T-helper 2 cell (primary cell): ENCODE measurements at regions not wholly inside any gene's neighbourhood (a gene's known extent, or its start where the extent isn't known, plus 50 kb on each side); places are given as distances from the start of the nearest gene placed in this dataset.
"Not testable (repeated sequence)": the region's sequence is repeated elsewhere in the genome, so short reads cannot be mapped to it uniquely, and the experiment has no call there.

Experiments
- DNase-seq, 5 experiments: peaks; one replicate each; pipeline versions ENCODE4 v3.0.0 to v3.0.0-alpha.2; 2012 to 2022

- no peak for DNase-seq
Observed at GRCh38 chr19:23597661-23598060, 89.4 kb downstream of the ZNF675 start.

GRCh38 chr19:23596872-23597271, 90.1 kb downstream of the ZNF675 start:
- DNase-seq, result no peak

- DNase-seq, result not testable (repeated sequence)
Observed at GRCh38 chr19:23594311-23594710, 92.7 kb downstream of the ZNF675 start.

GRCh38 chr19:23587546-23587945, 99.5 kb downstream of the ZNF675 start:
- DNase-seq, result no peak

- no peak for DNase-seq
Observed at GRCh38 chr19:23577501-23577900, 109.5 kb downstream of the ZNF675 start.

GRCh38 chr19:23571175-23571574, 115.8 kb downstream of the ZNF675 start:
- DNase-seq, result no peak

- not testable (repeated sequence) for DNase-seq
Observed at GRCh38 chr19:23568116-23568515, 118.9 kb downstream of the ZNF675 start.

- no peak for DNase-seq
Observed at GRCh38 chr19:23565256-23565655, 121.8 kb downstream of the ZNF675 start.

- DNase-seq, result no peak
Observed at GRCh38 chr19:23563326-23563725, 123.7 kb downstream of the ZNF675 start.

GRCh38 chr19:23561341-23561740, 125.7 kb downstream of the ZNF675 start:
- DNase-seq, result no peak

GRCh38 chr19:23560051-23560450, 127.0 kb downstream of the ZNF675 start:
- DNase-seq, result no peak

- no peak for DNase-seq
Observed at GRCh38 chr19:23558541-23558940, 128.5 kb downstream of the ZNF675 start.

GRCh38 chr19:23557381-23557780, 129.6 kb downstream of the ZNF675 start:
- no peak for DNase-seq

- no peak for DNase-seq
Observed at GRCh38 chr19:23554548-23554947, 132.5 kb downstream of the ZNF675 start.

- not testable (repeated sequence) for DNase-seq
Observed at GRCh38 chr19:23550102-23550501, 136.9 kb downstream of the ZNF675 start.

- DNase-seq, result no peak
Observed at GRCh38 chr19:23547816-23548430, 139.1 kb downstream of the ZNF675 start.

- no peak for DNase-seq
Observed at GRCh38 chr19:23547156-23547555, 139.9 kb downstream of the ZNF675 start.

GRCh38 chr19:23543351-23543750, 143.7 kb downstream of the ZNF675 start:
- DNase-seq, result no peak

GRCh38 chr19:23542562-23542961, 144.4 kb downstream of the ZNF675 start:
- DNase-seq, result no peak

GRCh38 chr19:23541991-23542390, 145.0 kb downstream of the ZNF675 start:
- no peak for DNase-seq

GRCh38 chr19:23540180-23540579, 144.9 kb upstream of the ZNF91 start:
- DNase-seq, result not testable (repeated sequence)

GRCh38 chr19:23539499-23539898, 144.2 kb upstream of the ZNF91 start:
- no peak for DNase-seq

- not testable (repeated sequence) for DNase-seq
Observed at GRCh38 chr19:23537136-23537535, 141.9 kb upstream of the ZNF91 start.

- DNase-seq, result not testable (repeated sequence)
Observed at GRCh38 chr19:23536341-23536740, 141.1 kb upstream of the ZNF91 start.

GRCh38 chr19:23535901-23536300, 140.6 kb upstream of the ZNF91 start:
- DNase-seq, result not testable (repeated sequence)
